Sigmoid colon (tissue), 4 donors: ENCODE measurements at regions not wholly inside any gene's neighbourhood (a gene's known extent, or its start where the extent isn't known, plus 50 kb on each side); places are given as distances from the start of the nearest gene placed in this dataset.

Experiments used
- EP300 ChIP-seq, 4 donors: sonication (generic); formaldehyde crosslinking; IDR thresholded peaks; one replicate each; pipeline ENCODE4 v1.6.1; 2017; ENCODE audit warnings: antibody characterized with exemption in 4 of 4
- TF ChIP-seq, protein P1 (sequence below), 4 experiments: fragments of 450-650 bp in 3 of 4; fragments of 200-600 bp in 1 of 4; IDR thresholded peaks; one replicate each; pipeline ENCODE4 v1.5.1; 2016 to 2019; ENCODE audit warnings: antibody characterized with exemption in 4 of 4, mild to moderate bottlenecking in 3 of 4, moderate library complexity in 2 of 4

GRCh38 chr12:124652661-124653060 is 85.2 kb upstream of the NCOR2 start:
- TF ChIP-seq, protein P1, sequence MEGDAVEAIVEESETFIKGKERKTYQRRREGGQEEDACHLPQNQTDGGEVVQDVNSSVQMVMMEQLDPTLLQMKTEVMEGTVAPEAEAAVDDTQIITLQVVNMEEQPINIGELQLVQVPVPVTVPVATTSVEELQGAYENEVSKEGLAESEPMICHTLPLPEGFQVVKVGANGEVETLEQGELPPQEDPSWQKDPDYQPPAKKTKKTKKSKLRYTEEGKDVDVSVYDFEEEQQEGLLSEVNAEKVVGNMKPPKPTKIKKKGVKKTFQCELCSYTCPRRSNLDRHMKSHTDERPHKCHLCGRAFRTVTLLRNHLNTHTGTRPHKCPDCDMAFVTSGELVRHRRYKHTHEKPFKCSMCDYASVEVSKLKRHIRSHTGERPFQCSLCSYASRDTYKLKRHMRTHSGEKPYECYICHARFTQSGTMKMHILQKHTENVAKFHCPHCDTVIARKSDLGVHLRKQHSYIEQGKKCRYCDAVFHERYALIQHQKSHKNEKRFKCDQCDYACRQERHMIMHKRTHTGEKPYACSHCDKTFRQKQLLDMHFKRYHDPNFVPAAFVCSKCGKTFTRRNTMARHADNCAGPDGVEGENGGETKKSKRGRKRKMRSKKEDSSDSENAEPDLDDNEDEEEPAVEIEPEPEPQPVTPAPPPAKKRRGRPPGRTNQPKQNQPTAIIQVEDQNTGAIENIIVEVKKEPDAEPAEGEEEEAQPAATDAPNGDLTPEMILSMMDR (IDR thresholded peaks at IDR 0.05), result no peak
- no peak for TF ChIP-seq EP300 (IDR thresholded peaks at IDR 0.05)
